GM19351 (cell line): ENCODE measurements at regions not wholly inside any gene's neighbourhood (a gene's known extent, or its start where the extent isn't known, plus 50 kb on each side); places are given as distances from the start of the nearest gene placed in this dataset.
"Not testable (repeated sequence)": the region's sequence is repeated elsewhere in the genome, so short reads cannot be mapped to it uniquely, and the experiment has no call there.

Experiments
- ATAC-seq: cut with Tn5 transposase; IDR thresholded peaks from one replicate; pipeline ENCODE4 v1.9.1; 2021; ENCODE audit warnings: mild to moderate bottlenecking, moderate library complexity; ENCODE audit not compliant: unreplicated experiment

DNA sequence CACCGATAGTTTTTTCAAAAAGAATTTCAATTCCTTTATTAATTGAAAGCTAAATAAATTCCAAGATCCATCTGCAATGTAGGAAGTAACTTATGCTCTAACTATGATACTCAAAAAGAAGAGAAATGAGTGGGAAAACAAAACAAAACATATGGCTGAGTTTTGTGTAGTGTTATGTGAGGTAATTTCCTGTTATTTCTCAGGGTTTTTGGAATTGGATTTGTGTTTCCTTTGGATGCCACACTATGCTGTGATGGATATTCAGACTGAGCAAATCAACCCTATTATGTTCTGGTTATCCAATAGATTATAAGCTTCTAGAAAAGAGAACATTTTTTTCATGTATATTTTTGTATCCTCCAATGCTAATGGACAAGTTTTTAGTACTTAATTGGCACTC is 73.4 kb upstream of the RAPGEF2 start:
- no peak for ATAC-seq

DNA sequence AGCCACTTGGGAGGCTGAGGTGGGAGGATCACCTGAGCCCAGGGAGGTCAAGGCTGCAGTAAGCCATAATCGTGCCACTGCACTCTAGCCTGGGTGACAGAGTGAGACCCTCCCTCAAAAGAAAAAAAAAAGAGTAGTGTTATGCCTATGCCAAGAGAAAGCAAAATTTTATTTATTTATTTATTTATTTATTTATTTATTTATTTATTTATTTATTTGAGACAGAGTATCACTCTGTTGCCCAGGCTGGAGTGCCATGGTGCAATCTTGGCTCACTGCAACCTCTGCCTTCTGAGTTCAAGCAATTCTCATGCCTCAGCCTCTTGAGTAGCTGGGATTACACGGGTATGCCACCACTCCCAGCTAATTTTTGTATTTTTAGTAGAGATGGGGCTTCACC is 72.6 kb upstream of the RAPGEF2 start:
- not testable (repeated sequence) for ATAC-seq

DNA sequence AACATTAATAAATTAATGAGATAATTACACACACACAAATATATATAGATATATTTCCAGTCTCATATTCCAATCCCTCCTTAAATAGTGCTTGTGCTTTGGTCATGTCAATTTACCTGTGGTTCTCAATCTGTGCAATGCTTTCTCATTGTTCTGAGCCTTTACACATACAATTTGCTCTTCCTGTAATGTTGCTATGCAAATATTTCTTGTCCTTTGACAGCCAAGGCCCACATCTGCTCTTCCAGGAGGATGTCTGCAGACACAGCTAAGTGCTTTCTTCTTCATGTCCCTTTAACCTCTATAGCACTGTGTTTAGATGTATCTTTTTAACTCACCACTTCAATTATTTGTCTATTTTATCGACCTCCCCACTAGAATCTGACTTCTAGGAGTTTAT is 67.3 kb upstream of the RAPGEF2 start:
- no peak for ATAC-seq

GRCh38 chr4:159038536-159038935 is 64.3 kb upstream of the RAPGEF2 start:
- no peak for ATAC-seq

- ATAC-seq: no peak
Measured at GRCh38 chr4:159041054-159042034, 61.5 kb upstream of the RAPGEF2 start.

GRCh38 chr4:159042097-159042605 is 60.7 kb upstream of the RAPGEF2 start:
- peak; percentile 57 for ATAC-seq

DNA sequence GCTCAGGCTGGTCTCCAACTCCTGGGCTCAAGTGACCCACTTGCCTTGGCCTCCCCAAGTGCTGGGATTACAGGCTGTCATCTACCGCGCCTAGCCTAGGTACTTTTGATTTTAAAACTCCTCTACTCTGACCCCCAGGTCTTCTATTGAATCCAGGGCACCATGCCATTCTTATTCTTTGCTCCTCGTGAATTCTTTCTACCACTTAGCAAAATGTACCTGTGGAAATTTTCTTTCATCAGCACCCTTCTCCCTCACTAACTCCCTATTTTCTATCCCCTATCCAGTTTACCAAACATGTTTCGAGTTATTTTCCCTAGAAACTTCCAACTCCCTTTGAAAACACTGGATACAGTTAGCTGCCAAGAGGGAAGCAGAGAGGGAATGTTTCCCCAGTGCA is 60.0 kb upstream of the RAPGEF2 start:
- ATAC-seq: no peak

GRCh38 chr4:159043861-159044260 is 59.0 kb upstream of the RAPGEF2 start:
- no peak for ATAC-seq

DNA sequence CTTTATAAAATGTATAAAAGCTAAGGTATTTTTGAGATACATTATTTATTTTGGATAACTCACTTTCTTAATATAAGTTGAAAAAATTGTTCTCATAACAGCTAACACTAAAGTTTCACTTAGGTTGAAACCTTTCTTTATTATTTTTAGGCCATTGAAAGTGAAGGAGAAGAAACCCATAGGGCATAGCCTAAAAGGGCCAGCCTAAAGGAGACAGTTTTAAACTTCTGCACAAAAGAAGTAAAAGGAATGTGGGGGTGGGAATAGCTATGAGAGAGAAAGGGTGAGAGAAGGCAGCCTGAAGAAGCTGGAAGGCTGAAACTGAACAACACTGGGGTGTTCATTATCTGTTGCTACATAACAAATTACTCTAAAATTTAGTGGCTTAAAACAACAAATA is 57.6 kb upstream of the RAPGEF2 start:
- ATAC-seq: no peak

DNA sequence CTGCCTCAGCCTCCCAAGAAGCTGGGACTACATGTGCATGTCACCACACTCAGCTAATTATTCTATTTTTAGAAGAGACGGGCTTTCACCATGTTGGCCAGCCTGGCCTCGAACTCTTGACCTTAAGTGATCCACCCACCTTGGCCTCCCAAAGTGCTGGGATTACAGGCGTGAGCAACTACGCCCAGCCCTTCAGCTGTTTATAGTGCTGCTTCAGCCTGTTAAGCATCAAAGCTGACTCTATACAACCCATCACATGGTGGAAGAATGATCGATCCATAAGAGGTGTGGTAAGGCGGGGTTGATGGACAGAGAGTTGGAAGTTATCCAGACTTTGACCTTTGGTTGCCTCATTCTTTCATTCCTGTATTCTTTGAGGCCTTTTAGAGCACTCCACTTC is 56.2 kb upstream of the RAPGEF2 start:
- ATAC-seq: no peak

DNA sequence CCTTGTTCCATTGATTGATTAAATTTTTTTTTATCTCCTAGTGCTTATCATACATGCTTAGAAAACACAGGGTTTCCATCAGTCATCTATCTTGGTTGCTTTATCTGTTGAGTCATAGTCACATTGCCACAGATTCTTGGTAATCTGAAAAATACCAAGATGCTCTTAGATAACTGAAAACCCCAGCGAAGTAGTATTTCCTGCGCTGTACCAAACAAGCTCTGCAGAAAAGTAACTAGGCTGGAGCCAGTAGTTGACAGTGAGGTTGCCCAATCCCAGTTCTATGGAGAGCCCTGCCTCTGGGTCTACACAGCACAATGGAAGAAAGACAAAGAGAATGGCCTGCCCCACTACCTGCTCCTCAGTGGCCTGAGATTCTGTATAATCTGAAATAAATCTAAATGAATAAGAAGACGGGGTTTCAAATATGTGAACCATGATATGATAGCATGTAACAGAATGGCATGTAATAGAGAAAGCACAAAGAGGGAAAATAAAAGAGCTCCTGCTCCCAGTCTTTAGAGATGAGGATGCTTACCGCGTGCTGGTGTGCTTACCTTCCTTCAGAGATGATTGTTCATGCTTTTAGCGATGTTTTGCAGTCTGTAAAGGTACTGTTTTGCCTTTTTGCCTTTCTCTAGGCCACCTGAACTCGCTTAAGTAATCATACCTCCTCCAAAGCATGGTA is 55.3 kb upstream of the RAPGEF2 start:
- no peak for ATAC-seq

DNA sequence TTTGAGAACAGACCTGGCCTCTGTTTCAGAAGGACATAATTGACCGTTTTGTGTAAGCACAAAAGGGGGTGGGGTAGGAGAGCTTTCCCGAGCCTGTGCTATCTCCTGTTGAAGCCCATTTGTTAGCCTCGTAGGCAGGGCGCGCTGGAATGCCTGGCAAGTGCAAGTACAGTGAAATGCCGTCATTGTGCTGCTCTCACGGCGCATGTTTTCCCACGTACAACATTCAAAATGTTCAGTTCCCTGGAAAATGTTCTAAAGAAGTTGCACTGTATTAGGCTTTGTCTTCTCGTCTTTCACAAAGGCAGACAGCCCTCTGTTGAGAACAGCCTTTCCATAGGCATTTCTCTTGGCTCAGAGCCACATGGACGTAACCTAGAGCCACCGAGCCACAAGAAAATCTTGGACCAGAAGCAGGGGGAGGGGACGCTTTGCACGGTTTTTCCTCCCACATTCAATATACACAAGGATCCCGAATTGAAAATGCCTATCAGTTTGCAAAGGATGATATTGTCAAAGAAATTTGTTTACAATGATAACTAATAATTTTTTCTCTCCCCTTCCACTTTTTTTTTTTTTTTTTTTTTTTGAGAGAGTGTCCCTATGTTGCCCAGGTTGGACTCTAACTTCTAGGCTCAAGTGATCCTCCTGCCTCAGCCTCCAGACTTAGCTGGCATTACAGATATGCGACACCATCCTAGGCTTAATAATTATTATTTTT is 54.6 kb upstream of the RAPGEF2 start:
- no peak for ATAC-seq

DNA sequence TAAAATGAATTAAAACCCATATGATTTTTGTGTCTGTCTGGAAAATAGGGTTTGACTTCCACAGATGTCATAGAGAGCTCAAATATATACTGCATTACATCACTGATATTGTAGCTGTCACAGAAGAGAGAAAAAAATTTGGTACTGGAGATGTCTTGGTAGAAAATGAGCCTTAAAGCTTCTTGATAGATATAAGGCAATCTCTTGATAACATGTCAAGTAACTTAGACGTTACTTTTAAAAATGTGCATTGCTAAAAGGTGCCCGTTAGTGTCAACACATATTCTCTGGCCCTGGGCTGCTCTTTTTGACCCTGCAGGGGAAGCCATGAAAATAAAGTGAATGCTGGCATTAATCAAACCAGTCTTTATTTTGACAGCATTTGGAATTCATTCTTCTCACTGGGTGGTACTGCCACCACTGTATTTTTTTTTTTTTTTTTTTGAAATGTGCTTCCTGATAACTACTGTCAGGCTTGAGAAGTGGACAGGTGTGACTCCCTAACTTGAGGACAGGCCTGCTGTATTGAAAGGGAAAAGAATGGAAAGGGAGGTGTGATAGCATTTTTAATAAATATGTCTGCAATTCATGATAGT is 53.0 kb upstream of the RAPGEF2 start:
- ATAC-seq: no peak

GRCh38 chr4:159051245-159052071 is 51.4 kb upstream of the RAPGEF2 start:
- ATAC-seq: peak; percentile 78

- peak; percentile 54 for ATAC-seq
Measured at GRCh38 chr4:159052315-159052714, 50.6 kb upstream of the RAPGEF2 start.
